ENCODE measurements at regions not wholly inside any gene's neighbourhood (a gene's known extent, or its start where the extent isn't known, plus 50 kb on each side); places are given as distances from the start of the nearest gene placed in this dataset.

DNA sequence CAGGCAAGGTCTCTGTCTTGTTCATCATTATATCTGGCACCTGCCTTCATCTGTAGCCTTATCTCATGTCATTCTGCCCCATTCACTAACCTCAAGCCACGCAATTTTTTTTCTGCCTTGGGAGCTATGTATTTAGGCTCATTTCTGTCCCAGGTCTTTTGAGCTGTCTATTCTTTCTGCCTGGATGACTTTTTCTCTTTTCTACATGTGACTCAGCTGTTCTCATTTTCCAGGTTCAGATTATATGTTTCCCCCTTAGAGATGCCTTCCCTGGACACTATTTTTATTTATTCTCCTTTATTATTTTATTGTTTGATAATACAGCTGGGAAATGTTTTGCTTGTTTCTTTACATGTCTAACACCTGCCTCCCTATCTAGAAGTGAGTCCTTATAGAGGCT is 737.4 kb upstream of the TBX3 start:
- Histone ChIP-seq H3K27me3 (no peaks in the 10 kb centered on the region), H3K9me2 (replicated peaks; ENCODE audit: insufficient read depth) (no peaks in the 10 kb centered on the region), H3K4me2 (peak overlapping the region; percentile 48), H3K27ac (peak overlapping the region; percentile 39), H2AFZ (no peak overlapping the region), H4K20me1 (ENCODE audit: insufficient read depth, poor library complexity, severe bottlenecking) (no peaks in the 10 kb centered on the region), H3K4me3 (no peak overlapping the region), H3K9me3 (ENCODE audit: low read depth) (no peaks in the 10 kb centered on the region), H3K36me3 (replicated peaks; ENCODE audit: insufficient read depth, low read depth) (no peaks in the 10 kb centered on the region), H3K4me1 (ENCODE audit: insufficient read depth) (peaks cover 18% of the 10 kb centered on the region), H3K79me2 (no peaks in the 10 kb centered on the region)
- WGBS (ENCODE audit: low lambda C conversion rate, missing lambda C conversion rate): 67% methylated on average over 1 of the region's 1 CpG
- DNase-seq (ENCODE audit: low spot score): no peak
- TF ChIP-seq, protein P1, sequence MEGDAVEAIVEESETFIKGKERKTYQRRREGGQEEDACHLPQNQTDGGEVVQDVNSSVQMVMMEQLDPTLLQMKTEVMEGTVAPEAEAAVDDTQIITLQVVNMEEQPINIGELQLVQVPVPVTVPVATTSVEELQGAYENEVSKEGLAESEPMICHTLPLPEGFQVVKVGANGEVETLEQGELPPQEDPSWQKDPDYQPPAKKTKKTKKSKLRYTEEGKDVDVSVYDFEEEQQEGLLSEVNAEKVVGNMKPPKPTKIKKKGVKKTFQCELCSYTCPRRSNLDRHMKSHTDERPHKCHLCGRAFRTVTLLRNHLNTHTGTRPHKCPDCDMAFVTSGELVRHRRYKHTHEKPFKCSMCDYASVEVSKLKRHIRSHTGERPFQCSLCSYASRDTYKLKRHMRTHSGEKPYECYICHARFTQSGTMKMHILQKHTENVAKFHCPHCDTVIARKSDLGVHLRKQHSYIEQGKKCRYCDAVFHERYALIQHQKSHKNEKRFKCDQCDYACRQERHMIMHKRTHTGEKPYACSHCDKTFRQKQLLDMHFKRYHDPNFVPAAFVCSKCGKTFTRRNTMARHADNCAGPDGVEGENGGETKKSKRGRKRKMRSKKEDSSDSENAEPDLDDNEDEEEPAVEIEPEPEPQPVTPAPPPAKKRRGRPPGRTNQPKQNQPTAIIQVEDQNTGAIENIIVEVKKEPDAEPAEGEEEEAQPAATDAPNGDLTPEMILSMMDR (IDR thresholded peaks at IDR 0.05; ENCODE audit: poor library complexity): no peak
- no peak for TF ChIP-seq EZH2 (IDR thresholded peaks at IDR 0.05; ENCODE audit: borderline replicate concordance)
- no peak for TF ChIP-seq EZH2phosphoT487 (IDR thresholded peaks at IDR 0.05; ENCODE audit: low read depth, severe bottlenecking, unreplicated experiment)

DNA sequence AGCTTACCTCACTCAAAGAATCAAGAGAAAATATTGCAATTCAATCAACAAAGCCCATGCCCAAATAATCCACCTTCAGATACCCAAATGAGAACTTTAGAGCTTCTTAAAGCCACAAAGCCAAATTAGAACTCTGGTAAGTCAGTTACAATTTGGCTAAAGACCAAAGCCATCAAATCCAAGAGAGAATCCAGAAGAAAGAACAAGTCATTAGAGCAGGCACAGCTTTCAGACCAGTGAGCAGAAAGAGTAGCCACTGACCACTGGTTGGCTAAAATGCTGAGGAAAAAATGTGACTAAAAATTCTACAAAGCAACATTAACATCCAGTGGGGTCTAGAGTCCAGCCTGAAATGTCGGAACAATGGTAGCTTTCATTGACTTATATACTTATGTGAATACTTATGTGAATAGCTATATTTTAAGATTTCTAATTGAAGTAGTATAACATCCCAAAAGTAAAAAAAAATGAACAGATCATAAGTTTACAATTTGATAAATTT is 735.2 kb upstream of the TBX3 start:
- H4K20me1 ChIP-seq (ENCODE audit: insufficient read depth, poor library complexity, severe bottlenecking): no peaks in the 10 kb centered on the region
- no peaks in the 10 kb centered on the region for H3K36me3 ChIP-seq (replicated peaks; ENCODE audit: insufficient read depth, low read depth)
- H3K79me2 ChIP-seq: no peaks in the 10 kb centered on the region
- no peaks in the 10 kb centered on the region for H3K27me3 ChIP-seq
- WGBS (ENCODE audit: low lambda C conversion rate, missing lambda C conversion rate): 100% methylated on average over 1 of the region's 1 CpG
- H3K4me1 ChIP-seq (ENCODE audit: insufficient read depth): peaks cover 18% of the 10 kb centered on the region
- no peaks in the 10 kb centered on the region for H3K9me3 ChIP-seq (ENCODE audit: low read depth)
- TF ChIP-seq EZH2 (IDR thresholded peaks at IDR 0.05; ENCODE audit: borderline replicate concordance): no peak
- no peak for TF ChIP-seq EZH2phosphoT487 (IDR thresholded peaks at IDR 0.05; ENCODE audit: low read depth, severe bottlenecking, unreplicated experiment)
- TF ChIP-seq, protein P1 (IDR thresholded peaks at IDR 0.05; ENCODE audit: poor library complexity): no peak
- no peak overlapping the region for H3K4me2 ChIP-seq
- no peaks in the 10 kb centered on the region for H3K9me2 ChIP-seq (replicated peaks; ENCODE audit: insufficient read depth)
- H3K4me3 ChIP-seq: no peak overlapping the region
- DNase-seq (ENCODE audit: low spot score): no peak
- no peak overlapping the region for H3K27ac ChIP-seq
- H2AFZ ChIP-seq: no peak overlapping the region

DNA sequence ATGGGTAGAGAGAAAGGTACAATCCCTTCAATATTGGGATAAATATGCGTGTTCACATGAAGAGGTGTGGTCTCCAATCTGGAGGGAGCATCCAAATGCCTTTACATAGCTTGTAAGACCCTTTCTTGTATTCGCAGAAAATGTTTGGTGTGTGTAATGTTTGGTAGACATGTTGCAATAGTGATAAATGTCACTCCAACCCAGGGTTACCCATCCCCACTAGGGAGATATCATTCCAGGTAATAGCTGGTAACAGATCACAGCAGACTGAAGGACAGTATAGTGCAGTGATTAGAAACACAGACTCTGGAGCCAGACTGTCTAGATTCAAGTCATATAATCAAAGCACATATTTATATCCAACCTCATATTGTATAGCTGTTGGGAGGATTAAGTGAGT is 733.6 kb upstream of the TBX3 start:
- H3K79me2 ChIP-seq: no peaks in the 10 kb centered on the region
- H3K4me2 ChIP-seq: no peak overlapping the region
- H3K4me3 ChIP-seq: no peak overlapping the region
- no peak overlapping the region for H3K27ac ChIP-seq
- H3K9me2 ChIP-seq (replicated peaks; ENCODE audit: insufficient read depth): no peaks in the 10 kb centered on the region
- no peaks in the 10 kb centered on the region for H3K9me3 ChIP-seq (ENCODE audit: low read depth)
- WGBS (ENCODE audit: low lambda C conversion rate, missing lambda C conversion rate): 93% methylated on average over 2 of the region's 2 CpGs
- H3K27me3 ChIP-seq: no peaks in the 10 kb centered on the region
- no peak for DNase-seq (ENCODE audit: low spot score)
- no peaks in the 10 kb centered on the region for H3K36me3 ChIP-seq (replicated peaks; ENCODE audit: insufficient read depth, low read depth)
- H2AFZ ChIP-seq: no peak overlapping the region
- no peaks in the 10 kb centered on the region for H4K20me1 ChIP-seq (ENCODE audit: insufficient read depth, poor library complexity, severe bottlenecking)
- H3K4me1 ChIP-seq (ENCODE audit: insufficient read depth): peaks cover 10% of the 10 kb centered on the region
- TF ChIP-seq EZH2 (IDR thresholded peaks at IDR 0.05; ENCODE audit: borderline replicate concordance): no peak
- TF ChIP-seq, protein P1 (IDR thresholded peaks at IDR 0.05; ENCODE audit: poor library complexity): no peak
- TF ChIP-seq EZH2phosphoT487 (IDR thresholded peaks at IDR 0.05; ENCODE audit: low read depth, severe bottlenecking, unreplicated experiment): no peak

DNA sequence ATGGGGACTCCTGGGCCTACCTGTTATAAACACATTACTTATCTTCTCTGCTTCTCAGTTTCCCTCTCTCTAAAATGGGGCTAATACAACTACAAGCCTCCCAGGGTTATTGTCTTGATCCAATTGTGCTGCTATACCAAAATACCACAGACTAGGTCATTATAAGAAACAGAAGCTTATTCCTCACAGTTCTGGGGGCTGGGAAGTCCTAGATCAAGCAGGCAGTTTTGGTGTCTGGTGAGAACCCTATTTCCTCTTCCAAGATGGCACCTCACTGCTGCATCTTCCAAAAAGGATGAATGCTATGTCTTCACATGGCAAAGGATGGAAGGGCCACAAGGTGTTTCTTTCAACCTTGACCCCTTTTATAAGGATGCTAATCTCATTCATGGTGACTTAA is 732.9 kb upstream of the TBX3 start:
- DNase-seq (ENCODE audit: low spot score): no peak
- H3K9me3 ChIP-seq (ENCODE audit: low read depth): no peaks in the 10 kb centered on the region

More for the DNA sequence above, 732.9 kb upstream of the TBX3 start:
- Histone ChIP-seq H4K20me1 (ENCODE audit: insufficient read depth, poor library complexity, severe bottlenecking) (no peaks in the 10 kb centered on the region), H2AFZ (no peak overlapping the region), H3K79me2 (no peaks in the 10 kb centered on the region), H3K4me2 (no peak overlapping the region), H3K36me3 (replicated peaks; ENCODE audit: insufficient read depth, low read depth) (no peaks in the 10 kb centered on the region), H3K27me3 (no peaks in the 10 kb centered on the region), H3K4me3 (no peak overlapping the region), H3K9me2 (replicated peaks; ENCODE audit: insufficient read depth) (no peaks in the 10 kb centered on the region), H3K27ac (no peak overlapping the region), H3K4me1 (ENCODE audit: insufficient read depth) (peaks cover 3% of the 10 kb centered on the region)
- TF ChIP-seq, protein P1 (IDR thresholded peaks at IDR 0.05; ENCODE audit: poor library complexity): no peak
- TF ChIP-seq EZH2phosphoT487 (IDR thresholded peaks at IDR 0.05; ENCODE audit: low read depth, severe bottlenecking, unreplicated experiment) (no peak), EZH2 (IDR thresholded peaks at IDR 0.05; ENCODE audit: borderline replicate concordance) (no peak)

All from hepatocyte (in vitro differentiated cells).